ENCODE measurements at regions not wholly inside any gene's neighbourhood (a gene's known extent, or its start where the extent isn't known, plus 50 kb on each side); places are given as distances from the start of the nearest gene placed in this dataset.

DNA sequence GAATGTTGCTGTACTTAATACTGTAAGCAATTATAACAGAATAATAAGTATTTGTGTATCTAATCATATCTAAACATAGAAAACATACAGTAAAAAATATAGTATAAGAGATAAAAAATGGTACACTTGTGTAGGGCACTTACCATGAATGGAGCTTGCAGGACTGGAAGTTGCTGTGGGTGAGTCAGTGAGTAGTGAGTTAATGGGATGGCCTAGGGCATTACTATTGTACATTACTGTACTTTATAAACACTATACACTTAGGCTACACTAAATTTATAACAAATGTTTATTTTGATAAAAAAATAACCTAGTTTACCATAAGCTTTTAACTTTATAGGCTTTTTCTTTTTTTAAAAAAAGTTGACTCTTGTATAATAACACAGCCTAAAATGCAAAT is 1071.2 kb upstream of the SEL1L start:
- BruUV-seq (replicated peaks): no TSS peak
- no peak overlapping the region for H3K27ac ChIP-seq (ENCODE audit: insufficient read depth, low read depth, low read length)
- dilution Hi-C loops (cut with MboI; ENCODE audit: extremely low pct_ligation_motif_present, low sequenced_read_pairs): no loop called here

GRCh38 chr14:82621881-82622450 is 1088.3 kb upstream of the SEL1L start:
- intact Hi-C loops (cut with micrococcal nuclease): no loop called here
- Histone ChIP-seq H3K9ac (replicated peaks; ENCODE audit: extremely low read depth, insufficient read depth, low read length) (no peak overlapping the region), H3K4me1 (ENCODE audit: control insufficient read depth, extremely low read depth, insufficient read depth, low read length) (no peaks in the 10 kb centered on the region), H4K20me1 (replicated peaks; ENCODE audit: control insufficient read depth, extremely low read depth, insufficient read depth, low read length) (no peaks in the 10 kb centered on the region), H3K9me1 (replicated peaks; ENCODE audit: control insufficient read depth, extremely low read depth, insufficient read depth, low read length) (no peaks in the 10 kb centered on the region), H3K9me3 (replicated peaks; ENCODE audit: control insufficient read depth, insufficient read depth, low read length) (no peaks in the 10 kb centered on the region), H3K27ac (ENCODE audit: insufficient read depth, low read depth, low read length) (no peak overlapping the region), H2AFZ (ENCODE audit: low read depth, low read length) (no peak overlapping the region), H3K4me2 (ENCODE audit: insufficient read depth, low read length) (no peak overlapping the region), H3K4me3 (replicated peaks in 1 of 3; ENCODE audit: insufficient read depth in 1 of 3, low read depth in 1 of 3, low read length in 3 of 3) (no peak overlapping the region), H3K79me2 (ENCODE audit: control insufficient read depth, insufficient read depth, low read length) (no peaks in the 10 kb centered on the region), H3K36me3 (ENCODE audit: control insufficient read depth in 2 of 2, extremely low read depth in 1 of 2, insufficient read depth in 2 of 2, low read length in 2 of 2) (no peaks in the 10 kb centered on the region), H3K27me3 (ENCODE audit: control insufficient read depth in 2 of 2, insufficient read depth in 2 of 2, low read length in 2 of 2) (no peaks in the 10 kb centered on the region)
- TF ChIP-seq EZH2 (IDR thresholded peaks at IDR 0.05; ENCODE audit: borderline replicate concordance, low read depth, low read length, severe bottlenecking) (no peak), MYC (IDR thresholded peaks at IDR 0.05; ENCODE audit: low read depth, low read length) (no peak), JUN (IDR thresholded peaks at IDR 0.05; ENCODE audit: borderline replicate concordance, insufficient read depth, insufficient read length, low read depth) (no peak), MAX (IDR thresholded peaks at IDR 0.05; ENCODE audit: insufficient read depth, insufficient read length) (no peak), FOS (IDR thresholded peaks at IDR 0.05; ENCODE audit: borderline replicate concordance, insufficient read depth, low read length) (no peak), POLR2AphosphoS5 (IDR thresholded peaks at IDR 0.05; ENCODE audit: insufficient read depth, low read depth, low read length) (no peak), POLR2A (IDR thresholded peaks at IDR 0.05; ENCODE audit: low read depth, low read length) (no peak), GATA2 (IDR thresholded peaks at IDR 0.05; ENCODE audit: insufficient read depth, insufficient read length, low read depth, low read length) (no peak)
- TF ChIP-seq, protein P1, sequence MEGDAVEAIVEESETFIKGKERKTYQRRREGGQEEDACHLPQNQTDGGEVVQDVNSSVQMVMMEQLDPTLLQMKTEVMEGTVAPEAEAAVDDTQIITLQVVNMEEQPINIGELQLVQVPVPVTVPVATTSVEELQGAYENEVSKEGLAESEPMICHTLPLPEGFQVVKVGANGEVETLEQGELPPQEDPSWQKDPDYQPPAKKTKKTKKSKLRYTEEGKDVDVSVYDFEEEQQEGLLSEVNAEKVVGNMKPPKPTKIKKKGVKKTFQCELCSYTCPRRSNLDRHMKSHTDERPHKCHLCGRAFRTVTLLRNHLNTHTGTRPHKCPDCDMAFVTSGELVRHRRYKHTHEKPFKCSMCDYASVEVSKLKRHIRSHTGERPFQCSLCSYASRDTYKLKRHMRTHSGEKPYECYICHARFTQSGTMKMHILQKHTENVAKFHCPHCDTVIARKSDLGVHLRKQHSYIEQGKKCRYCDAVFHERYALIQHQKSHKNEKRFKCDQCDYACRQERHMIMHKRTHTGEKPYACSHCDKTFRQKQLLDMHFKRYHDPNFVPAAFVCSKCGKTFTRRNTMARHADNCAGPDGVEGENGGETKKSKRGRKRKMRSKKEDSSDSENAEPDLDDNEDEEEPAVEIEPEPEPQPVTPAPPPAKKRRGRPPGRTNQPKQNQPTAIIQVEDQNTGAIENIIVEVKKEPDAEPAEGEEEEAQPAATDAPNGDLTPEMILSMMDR (IDR thresholded peaks at IDR 0.05; ENCODE audit: extremely low read depth in 1 of 2, insufficient read depth in 1 of 2, low read depth in 1 of 2, low read length in 2 of 2): no peak
- ChIA-PET POLR2A (no interaction called here), CTCF (no interaction called here)
- FAIRE-seq: no peak
- DNase-seq (ENCODE audit: low read depth, low spot score): no peak
- dilution Hi-C loops (cut with MboI; ENCODE audit: extremely low pct_ligation_motif_present, low sequenced_read_pairs): no loop called here
- BruUV-seq (replicated peaks): no TSS peak

More for the DNA sequence above, 1071.2 kb upstream of the SEL1L start:
- Histone ChIP-seq H3K4me3 (replicated peaks in 1 of 3; ENCODE audit: insufficient read depth in 1 of 3, low read depth in 1 of 3, low read length in 3 of 3) (no peak overlapping the region), H3K9me1 (replicated peaks; ENCODE audit: control insufficient read depth, extremely low read depth, insufficient read depth, low read length) (no peaks in the 10 kb centered on the region), H3K9me3 (replicated peaks; ENCODE audit: control insufficient read depth, insufficient read depth, low read length) (no peaks in the 10 kb centered on the region), H3K4me1 (ENCODE audit: control insufficient read depth, extremely low read depth, insufficient read depth, low read length) (no peaks in the 10 kb centered on the region), H3K36me3 (ENCODE audit: control insufficient read depth in 2 of 2, extremely low read depth in 1 of 2, insufficient read depth in 2 of 2, low read length in 2 of 2) (no peaks in the 10 kb centered on the region), H4K20me1 (replicated peaks; ENCODE audit: control insufficient read depth, extremely low read depth, insufficient read depth, low read length) (no peaks in the 10 kb centered on the region), H3K9ac (replicated peaks; ENCODE audit: extremely low read depth, insufficient read depth, low read length) (no peak overlapping the region), H3K27me3 (ENCODE audit: control insufficient read depth in 2 of 2, insufficient read depth in 2 of 2, low read length in 2 of 2) (no peaks in the 10 kb centered on the region), H3K79me2 (ENCODE audit: control insufficient read depth, insufficient read depth, low read length) (no peaks in the 10 kb centered on the region), H3K4me2 (ENCODE audit: insufficient read depth, low read length) (no peak overlapping the region), H2AFZ (ENCODE audit: low read depth, low read length) (no peak overlapping the region)
- no peak for TF ChIP-seq JUN (IDR thresholded peaks at IDR 0.05; ENCODE audit: borderline replicate concordance, insufficient read depth, insufficient read length, low read depth)
- no peak for TF ChIP-seq POLR2A (IDR thresholded peaks at IDR 0.05; ENCODE audit: low read depth, low read length)
- TF ChIP-seq, protein P1 (IDR thresholded peaks at IDR 0.05; ENCODE audit: extremely low read depth in 1 of 2, insufficient read depth in 1 of 2, low read depth in 1 of 2, low read length in 2 of 2): no peak
- TF ChIP-seq GATA2 (IDR thresholded peaks at IDR 0.05; ENCODE audit: insufficient read depth, insufficient read length, low read depth, low read length): no peak
- TF ChIP-seq FOS (IDR thresholded peaks at IDR 0.05; ENCODE audit: borderline replicate concordance, insufficient read depth, low read length): no peak
- no peak for TF ChIP-seq POLR2AphosphoS5 (IDR thresholded peaks at IDR 0.05; ENCODE audit: insufficient read depth, low read depth, low read length)
- no peak for TF ChIP-seq EZH2 (IDR thresholded peaks at IDR 0.05; ENCODE audit: borderline replicate concordance, low read depth, low read length, severe bottlenecking)
- ChIA-PET POLR2A (no interaction called here), CTCF (no interaction called here)
- FAIRE-seq (no peak), DNase-seq (ENCODE audit: low read depth, low spot score) (no peak)
- intact Hi-C loops (cut with micrococcal nuclease): no loop called here
